ENCODE measurements at regions not wholly inside any gene's neighbourhood (a gene's known extent, or its start where the extent isn't known, plus 50 kb on each side); places are given as distances from the start of the nearest gene placed in this dataset.

DNA sequence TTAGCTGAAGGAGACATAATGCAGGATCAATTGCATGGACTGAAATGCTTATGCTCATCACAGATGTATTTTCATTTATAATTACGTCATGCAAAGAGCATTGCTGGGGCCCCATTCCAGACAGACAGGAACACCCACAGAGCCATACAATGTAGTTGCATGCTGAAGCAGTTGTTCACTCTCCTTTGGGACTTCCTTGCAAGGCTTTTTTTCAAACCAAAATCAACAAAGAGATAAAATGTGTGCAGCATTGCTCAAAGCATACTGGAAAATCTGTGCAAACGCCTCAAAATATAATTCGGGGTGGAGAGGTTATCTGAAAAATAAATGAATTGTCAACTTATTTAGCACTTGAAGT lies 463.2 kb downstream of the CDH2 start:
- Mint-ChIP-seq H3K27ac (no peak overlapping the region), H3K4me1 (ENCODE audit: low read depth in 2 of 2) (no peaks in the 10 kb centered on the region), H3K4me3 (no peak overlapping the region), H3K9me3 (peaks cover 22% of the 10 kb centered on the region), H3K36me3 (no peaks in the 10 kb centered on the region), H3K27me3 (no peaks in the 10 kb centered on the region)
- no peak for ATAC-seq
- DNase-seq (ENCODE audit: low spot score) = no peak

DNA sequence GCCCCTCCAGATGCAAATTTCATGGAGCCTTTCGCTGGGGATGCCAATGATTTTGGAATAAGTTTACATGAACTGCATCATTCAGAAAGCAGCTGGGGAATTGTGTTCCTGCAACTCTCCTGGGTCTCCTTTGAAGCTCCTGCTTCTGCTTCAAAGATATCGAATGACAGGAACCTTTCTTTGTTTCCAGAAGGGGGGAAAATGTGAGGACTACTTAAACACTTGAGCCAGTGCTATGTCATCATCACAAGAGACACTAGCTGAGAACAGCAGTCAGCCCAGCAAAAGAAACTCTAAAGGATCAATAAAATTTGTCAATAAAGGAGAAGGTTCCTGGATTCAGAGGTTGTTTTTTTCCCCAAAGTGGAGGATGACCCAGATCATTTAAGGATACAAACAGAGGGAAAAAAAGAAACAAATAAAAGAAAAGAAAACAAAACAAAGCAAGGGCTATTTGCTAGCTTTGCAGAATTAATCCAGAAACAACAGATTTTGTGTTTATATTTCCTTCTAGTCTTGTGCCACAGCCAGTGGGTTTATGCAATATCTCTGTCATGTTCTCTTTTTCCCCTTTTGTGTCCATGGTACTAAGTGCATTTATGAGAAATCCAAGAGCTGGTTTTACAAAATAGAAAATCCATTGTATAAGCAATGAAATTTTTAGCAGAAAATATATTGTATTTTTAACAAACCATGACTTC lies 463.7 kb downstream of the CDH2 start:
- Mint-ChIP-seq H3K36me3 (no peaks in the 10 kb centered on the region), H3K9me3 (peaks cover 22% of the 10 kb centered on the region), H3K27me3 (no peaks in the 10 kb centered on the region), H3K27ac (no peak overlapping the region), H3K4me1 (ENCODE audit: low read depth in 2 of 2) (no peaks in the 10 kb centered on the region), H3K4me3 (no peak overlapping the region)
- ATAC-seq = no peak
- DNase-seq (ENCODE audit: low spot score) = no peak

- no peaks in the 10 kb centered on the region for H3K36me3 Mint-ChIP-seq
- H3K4me3 Mint-ChIP-seq = no peak overlapping the region
- no peak for DNase-seq (ENCODE audit: low spot score)
- H3K4me1 Mint-ChIP-seq (ENCODE audit: low read depth in 2 of 2) = no peaks in the 10 kb centered on the region
- H3K9me3 Mint-ChIP-seq = peaks cover 20% of the 10 kb centered on the region
- H3K27ac Mint-ChIP-seq = no peak overlapping the region
- H3K27me3 Mint-ChIP-seq = no peaks in the 10 kb centered on the region
- ATAC-seq = no peak
Measured at GRCh38 chr18:27712066-27712465, 464.9 kb downstream of the CDH2 start.

DNA sequence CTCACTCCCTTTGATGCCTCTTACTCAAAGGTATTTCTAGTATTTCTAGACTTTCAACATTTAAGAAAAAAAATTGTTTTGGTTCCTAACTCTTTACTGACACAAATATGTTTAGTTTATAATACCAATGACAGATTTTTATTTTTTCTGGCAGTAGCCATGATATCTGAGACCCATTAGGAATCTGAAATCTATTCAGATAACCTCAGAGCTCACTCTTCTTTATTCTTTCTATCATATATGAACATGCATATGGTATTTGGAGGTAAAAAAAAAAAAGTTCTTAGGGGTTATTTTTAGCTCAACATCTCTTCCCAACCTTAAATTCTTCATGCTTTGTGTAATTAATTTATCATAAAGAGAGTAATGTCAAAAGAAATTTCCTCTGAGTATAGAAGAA lies 465.5 kb downstream of the CDH2 start:
- Mint-ChIP-seq H3K36me3 (no peaks in the 10 kb centered on the region), H3K27me3 (no peaks in the 10 kb centered on the region), H3K4me1 (ENCODE audit: low read depth in 2 of 2) (no peaks in the 10 kb centered on the region)

DNA sequence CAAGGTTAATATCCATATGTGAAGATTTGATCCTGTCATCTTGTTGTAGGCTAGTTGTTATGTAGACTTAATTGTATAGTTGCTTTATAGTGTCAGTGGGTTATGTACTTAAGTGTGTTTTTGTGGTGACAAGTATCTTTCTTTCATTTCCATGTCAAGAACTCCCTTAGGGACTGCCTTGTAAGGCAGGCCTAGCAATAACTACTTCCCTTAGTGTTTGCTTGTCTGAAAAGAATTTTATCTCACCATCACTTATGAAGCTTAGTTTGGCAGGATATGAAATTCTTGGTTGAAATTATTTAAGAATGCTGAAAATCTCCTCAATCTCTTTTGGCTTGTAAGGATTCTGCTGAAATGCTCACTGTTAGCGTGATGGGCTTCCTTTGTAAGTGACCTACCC lies 467.6 kb downstream of the CDH2 start:
- H3K27ac Mint-ChIP-seq = no peak overlapping the region
- no peaks in the 10 kb centered on the region for H3K27me3 Mint-ChIP-seq
- no peaks in the 10 kb centered on the region for H3K36me3 Mint-ChIP-seq
- ATAC-seq (no peak), DNase-seq (ENCODE audit: low spot score) (no peak)
- H3K4me1 Mint-ChIP-seq (ENCODE audit: low read depth in 2 of 2) = no peaks in the 10 kb centered on the region
- H3K9me3 Mint-ChIP-seq = peaks cover 10% of the 10 kb centered on the region
- no peak overlapping the region for H3K4me3 Mint-ChIP-seq

More for the DNA sequence above, 465.5 kb downstream of the CDH2 start:
- no peak for ATAC-seq
- no peak overlapping the region for H3K27ac Mint-ChIP-seq
- peaks cover 18% of the 10 kb centered on the region for H3K9me3 Mint-ChIP-seq
- no peak for DNase-seq (ENCODE audit: low spot score)
- H3K4me3 Mint-ChIP-seq = no peak overlapping the region

GRCh38 chr18:27707201-27707600 lies 469.7 kb downstream of the CDH2 start:
- Mint-ChIP-seq H3K27me3 (no peaks in the 10 kb centered on the region), H3K36me3 (no peaks in the 10 kb centered on the region), H3K9me3 (peaks cover 11% of the 10 kb centered on the region), H3K4me3 (no peak overlapping the region), H3K27ac (no peak overlapping the region), H3K4me1 (ENCODE audit: low read depth in 2 of 2) (no peaks in the 10 kb centered on the region)
- DNase-seq (ENCODE audit: low spot score) (no peak), ATAC-seq (no peak)

DNA sequence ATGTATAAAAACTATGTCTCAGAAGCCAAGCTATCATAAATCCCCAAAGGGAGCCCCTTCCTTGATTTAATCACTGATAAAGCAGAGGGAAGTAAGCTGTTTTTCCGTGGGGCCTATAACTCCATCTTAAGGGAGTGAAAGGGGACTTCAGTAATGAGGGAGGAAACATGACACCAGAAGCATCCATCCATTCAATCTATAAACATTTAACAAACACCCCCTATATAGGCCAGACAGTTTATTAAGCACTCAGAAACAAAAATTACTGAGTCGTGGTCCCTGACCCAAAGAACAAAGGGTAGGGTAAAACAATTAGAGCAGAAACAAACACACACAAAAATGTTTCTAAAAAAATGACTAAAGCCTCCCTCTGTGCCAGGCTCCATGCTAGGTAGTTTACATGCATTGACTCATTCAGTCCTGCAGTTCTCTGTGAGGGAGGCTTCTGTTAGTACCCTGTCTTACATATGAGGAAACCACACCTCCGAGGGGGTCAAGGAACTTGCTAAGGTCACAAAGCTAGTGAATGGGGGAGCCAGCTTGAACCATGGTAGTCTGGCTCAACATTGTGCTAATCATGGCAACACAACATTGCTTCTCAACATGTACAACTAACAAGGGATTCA lies 472.1 kb downstream of the CDH2 start:
- no peak overlapping the region for H3K27ac Mint-ChIP-seq

DNA sequence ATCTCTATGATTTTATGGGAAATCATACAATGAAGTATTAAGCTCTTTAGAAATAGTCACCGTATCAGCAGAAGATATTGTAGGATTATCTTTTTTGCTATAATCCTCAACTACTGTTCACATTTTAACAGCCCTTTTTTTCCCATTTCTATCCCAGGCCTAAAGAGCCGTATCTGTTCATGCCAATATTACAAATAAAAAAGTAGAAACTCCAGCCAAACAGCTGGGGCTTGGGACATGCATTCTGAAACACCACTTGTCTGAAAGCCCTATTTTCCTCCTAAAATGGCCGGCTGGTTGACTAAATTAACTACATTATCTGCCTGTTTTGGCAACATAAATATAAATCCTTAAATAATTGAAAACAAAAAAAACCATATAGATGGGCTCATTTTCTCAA lies 477.8 kb downstream of the CDH2 start:
- Mint-ChIP-seq H3K27ac (no peak overlapping the region), H3K36me3 (peaks cover 10% of the 10 kb centered on the region), H3K4me1 (ENCODE audit: low read depth in 2 of 2) (no peaks in the 10 kb centered on the region), H3K4me3 (no peak overlapping the region), H3K9me3 (peaks cover 25% of the 10 kb centered on the region), H3K27me3 (no peaks in the 10 kb centered on the region)
- DNase-seq (ENCODE audit: low spot score) (no peak), ATAC-seq (no peak)

More for the DNA sequence above, 472.1 kb downstream of the CDH2 start:
- H3K4me1 Mint-ChIP-seq (ENCODE audit: low read depth in 2 of 2) = no peaks in the 10 kb centered on the region
- H3K36me3 Mint-ChIP-seq = no peaks in the 10 kb centered on the region
- no peaks in the 10 kb centered on the region for H3K27me3 Mint-ChIP-seq
- DNase-seq (ENCODE audit: low spot score) = no peak
- ATAC-seq = no peak
- H3K9me3 Mint-ChIP-seq = peaks cover 15% of the 10 kb centered on the region
- no peak overlapping the region for H3K4me3 Mint-ChIP-seq

DNA sequence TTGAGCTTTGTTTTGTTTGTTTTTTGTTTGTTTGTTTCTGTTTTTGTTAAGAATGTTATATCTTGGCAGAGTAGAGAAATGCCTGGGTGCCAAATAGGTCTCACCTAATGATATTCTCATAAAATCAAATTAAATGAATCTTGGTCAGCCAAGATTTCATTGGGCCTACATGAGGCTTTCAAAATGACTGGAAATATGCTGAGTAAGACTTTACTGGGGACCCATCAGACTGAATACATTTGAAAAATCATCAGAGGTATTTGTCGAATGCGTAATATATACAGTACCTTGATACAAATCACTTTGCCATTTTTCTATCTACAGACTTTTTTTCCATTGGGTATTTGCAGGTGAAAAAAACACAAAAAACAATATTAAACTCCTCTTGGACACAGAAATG lies 480.8 kb downstream of the CDH2 start:
- Mint-ChIP-seq H3K9me3 (peaks cover 33% of the 10 kb centered on the region), H3K36me3 (peaks cover 10% of the 10 kb centered on the region), H3K4me3 (no peak overlapping the region), H3K27me3 (no peaks in the 10 kb centered on the region), H3K4me1 (ENCODE audit: low read depth in 2 of 2) (no peaks in the 10 kb centered on the region), H3K27ac (no peak overlapping the region)
- DNase-seq (ENCODE audit: low spot score) = no peak
- no peak for ATAC-seq

DNA sequence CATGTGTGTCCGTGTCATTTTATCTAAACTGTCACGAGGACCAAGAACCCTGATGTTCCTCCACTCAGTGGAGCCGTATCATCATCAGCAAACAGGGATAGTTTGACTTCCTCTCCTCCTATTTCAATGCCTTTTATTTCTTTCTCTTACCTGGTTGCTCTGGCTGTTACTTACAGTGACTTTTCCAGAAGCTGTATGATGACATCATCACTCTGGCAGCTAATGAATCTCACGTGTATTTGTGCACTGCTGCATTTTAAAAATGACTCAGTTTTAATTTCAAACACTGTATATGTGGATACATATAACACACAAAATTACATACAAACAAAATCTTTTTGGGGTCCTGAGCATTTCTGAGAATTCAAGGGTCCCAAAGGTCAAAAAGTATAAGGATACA lies 481.4 kb downstream of the CDH2 start:
- no peaks in the 10 kb centered on the region for H3K4me1 Mint-ChIP-seq (ENCODE audit: low read depth in 2 of 2)
- DNase-seq (ENCODE audit: low spot score) (no peak), ATAC-seq (no peak)
- H3K27ac Mint-ChIP-seq = no peak overlapping the region
- peaks cover 10% of the 10 kb centered on the region for H3K36me3 Mint-ChIP-seq
- no peaks in the 10 kb centered on the region for H3K27me3 Mint-ChIP-seq
- peaks cover 32% of the 10 kb centered on the region for H3K9me3 Mint-ChIP-seq
- no peak overlapping the region for H3K4me3 Mint-ChIP-seq

GRCh38 chr18:27695052-27695451 lies 481.9 kb downstream of the CDH2 start:
- H3K9me3 Mint-ChIP-seq = peaks cover 31% of the 10 kb centered on the region
- no peak overlapping the region for H3K27ac Mint-ChIP-seq
- peaks cover 10% of the 10 kb centered on the region for H3K36me3 Mint-ChIP-seq
- no peaks in the 10 kb centered on the region for H3K27me3 Mint-ChIP-seq
- no peak for ATAC-seq
- H3K4me3 Mint-ChIP-seq = no peak overlapping the region
- no peaks in the 10 kb centered on the region for H3K4me1 Mint-ChIP-seq (ENCODE audit: low read depth in 2 of 2)
- no peak for DNase-seq (ENCODE audit: low spot score)

- Mint-ChIP-seq H3K36me3 (no peaks in the 10 kb centered on the region), H3K4me3 (no peak overlapping the region), H3K27ac (no peak overlapping the region), H3K9me3 (peaks cover 14% of the 10 kb centered on the region), H3K27me3 (no peaks in the 10 kb centered on the region), H3K4me1 (ENCODE audit: low read depth in 2 of 2) (no peaks in the 10 kb centered on the region)
- no peak for ATAC-seq
- no peak for DNase-seq (ENCODE audit: low spot score)
Measured at GRCh38 chr18:27688581-27688980, 488.3 kb downstream of the CDH2 start.

DNA sequence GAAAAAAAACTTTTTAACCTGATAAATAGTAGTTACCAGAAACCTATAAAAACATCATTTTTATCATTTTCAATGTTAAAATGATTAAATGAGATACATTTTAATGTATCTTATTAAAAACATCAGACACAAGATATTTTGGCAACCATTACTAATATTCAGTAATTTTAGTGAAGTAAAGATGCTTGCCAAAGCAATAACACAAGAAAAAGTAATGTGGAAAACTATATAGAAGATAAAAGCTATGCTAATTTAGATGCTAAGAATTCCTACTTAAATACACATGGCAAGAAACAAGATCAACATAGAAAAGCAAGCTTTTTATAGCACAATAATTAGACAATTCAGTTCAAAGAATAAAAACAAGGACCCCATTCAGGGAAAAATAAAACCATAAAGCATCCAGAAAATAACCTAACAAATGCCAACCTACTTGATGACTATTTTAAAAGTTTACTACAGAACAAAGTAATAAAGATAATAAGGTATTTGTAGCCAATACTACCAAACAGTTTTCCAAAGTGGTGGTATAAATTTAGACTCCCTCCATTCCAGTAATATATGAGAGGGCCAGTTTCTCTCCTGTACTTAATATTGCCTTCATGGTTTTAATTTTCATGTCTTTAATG lies 489.5 kb downstream of the CDH2 start:
- DNase-seq (ENCODE audit: low spot score) (no peak), ATAC-seq (no peak)
- no peaks in the 10 kb centered on the region for H3K27me3 Mint-ChIP-seq
- H3K9me3 Mint-ChIP-seq = peaks cover 11% of the 10 kb centered on the region
- H3K36me3 Mint-ChIP-seq = no peaks in the 10 kb centered on the region
- no peak overlapping the region for H3K27ac Mint-ChIP-seq
- no peaks in the 10 kb centered on the region for H3K4me1 Mint-ChIP-seq (ENCODE audit: low read depth in 2 of 2)
- H3K4me3 Mint-ChIP-seq = no peak overlapping the region

- Mint-ChIP-seq H3K4me1 (ENCODE audit: low read depth in 2 of 2) (no peaks in the 10 kb centered on the region), H3K4me3 (no peak overlapping the region)
- no peak for DNase-seq (ENCODE audit: low spot score)
Measured at GRCh38 chr18:27685807-27686412, 491.0 kb downstream of the CDH2 start.

More at GRCh38 chr18:27685807-27686412, 491.0 kb downstream of the CDH2 start:
- no peaks in the 10 kb centered on the region for H3K27me3 Mint-ChIP-seq
- peaks cover 4% of the 10 kb centered on the region for H3K9me3 Mint-ChIP-seq
- H3K27ac Mint-ChIP-seq = no peak overlapping the region
- no peak for ATAC-seq
- H3K36me3 Mint-ChIP-seq = no peaks in the 10 kb centered on the region
